Naive thymus-derived CD4-positive, alpha-beta T cell (primary cell): ENCODE measurements at regions not wholly inside any gene's neighbourhood (a gene's known extent, or its start where the extent isn't known, plus 50 kb on each side); places are given as distances from the start of the nearest gene placed in this dataset.
"Not testable (repeated sequence)": the region's sequence is repeated elsewhere in the genome, so short reads cannot be mapped to it uniquely, and the experiment has no call there.

ENCODE experiments used
- ATAC-seq: fragments of 150-1000 bp; cut with Tn5 transposase; 2 replicates; pipeline ENCODE4 v1.10.0; 2021; ENCODE audit warnings: mild to moderate bottlenecking, moderate library complexity
- CTCF ChIA-PET: fragments of 350-600 bp; sonication (Branson Sonifier 250); formaldehyde crosslinking; loops from one replicate; lab custom pipeline; 2021; ENCODE audit warnings: antibody characterized with exemption; lab: Charles Lee
- POLR2A ChIA-PET: fragments of 350-600 bp; sonication (Branson Sonifier 250); formaldehyde crosslinking; loops from one replicate; lab custom pipeline; 2021; ENCODE audit warnings: antibody characterized with exemption, inconsistent platforms; lab: Charles Lee
- DNase-seq, 9 donors: peaks; one replicate each; pipeline versions ENCODE4 v3.0.0 to v3.0.0-alpha.2; 2020 to 2022; ENCODE audit warnings: mixed read lengths in 1 of 9
- H3K27ac ChIP-seq: one replicate; pipeline ENCODE4 v1.7.0; 2013; ENCODE audit warnings: mild to moderate bottlenecking, low read depth, low read length, moderate library complexity
- H3K27me3 ChIP-seq, 2 donors: one replicate each; pipeline ENCODE4 v1.7.0; 2013; ENCODE audit warnings: low read length in 2 of 2, mild to moderate bottlenecking in 2 of 2, moderate library complexity in 2 of 2; ENCODE audit not compliant: control insufficient read depth in 2 of 2, insufficient read depth in 2 of 2
- H3K36me3 ChIP-seq, 3 experiments: 1 replicate in 2 of 3; 2 replicates in 1 of 3; pipeline ENCODE4 v1.7.0; 2013; ENCODE audit warnings: low read length in 3 of 3, mild to moderate bottlenecking in 3 of 3, moderate library complexity in 1 of 3; ENCODE audit not compliant: insufficient read depth in 3 of 3, control insufficient read depth in 2 of 3
- H3K4me1 ChIP-seq, 2 donors: one replicate each; pipeline ENCODE4 v1.7.0; 2013; ENCODE audit warnings: low read length in 2 of 2, mild to moderate bottlenecking in 2 of 2, moderate library complexity in 1 of 2; ENCODE audit not compliant: control insufficient read depth in 2 of 2, insufficient read depth in 2 of 2
- H3K4me3 ChIP-seq: 2 replicates; pipeline ENCODE4 v1.7.0; 2013; ENCODE audit warnings: mild to moderate bottlenecking, low read length
- H3K9me3 ChIP-seq, 3 experiments: 1 replicate in 2 of 3; 2 replicates in 1 of 3; pipeline ENCODE4 v1.7.0; 2013; ENCODE audit warnings: low read length in 3 of 3; ENCODE audit not compliant: control insufficient read depth in 2 of 3
- H3K27ac Mint-ChIP-seq, 9 donors: one replicate each; pipeline ENCODE4 v1.8.0; 2020 to 2022; ENCODE audit warnings: mixed read lengths in 9 of 9, mild to moderate bottlenecking in 8 of 9, moderate library complexity in 5 of 9, inconsistent platforms in 2 of 9
- H3K27me3 Mint-ChIP-seq, 5 donors: one replicate each; pipeline ENCODE4 v1.8.0; 2021 to 2022; ENCODE audit warnings: mixed read lengths in 5 of 5, mild to moderate bottlenecking in 1 of 5
- H3K36me3 Mint-ChIP-seq, 5 donors: one replicate each; pipeline ENCODE4 v1.8.0; 2020 to 2022; ENCODE audit warnings: mixed read lengths in 5 of 5, mild to moderate bottlenecking in 3 of 5, inconsistent platforms in 1 of 5
- H3K4me1 Mint-ChIP-seq, 7 donors: one replicate each; pipeline ENCODE4 v1.8.0; 2020 to 2022; ENCODE audit warnings: mixed read lengths in 7 of 7, mild to moderate bottlenecking in 3 of 7, inconsistent platforms in 1 of 7
- H3K4me3 Mint-ChIP-seq, 10 donors: one replicate each; pipeline ENCODE4 v1.8.0; 2020 to 2022; ENCODE audit warnings: mild to moderate bottlenecking in 10 of 10, mixed read lengths in 10 of 10, moderate library complexity in 6 of 10, inconsistent platforms in 2 of 10
- H3K9me3 Mint-ChIP-seq, 11 donors: one replicate each; pipeline ENCODE4 v1.8.0; 2020 to 2022; ENCODE audit warnings: mixed read lengths in 11 of 11, mild to moderate bottlenecking in 4 of 11, inconsistent platforms in 1 of 11, moderate library complexity in 1 of 11
- intact Hi-C, 2 donors: fragments of 100-400 bp; cut with micrococcal nuclease; formaldehyde crosslinking; loops; one replicate each; pipeline ENCODE4 v1.15.1; 2023

GRCh38 chr17:77049440-77049839 lies 91.3 kb upstream of the SEC14L1 start:
- Mint-ChIP-seq H3K27ac (peak overlapping the region in 1 of 9 donors; percentile 16), H3K27me3 (peaks cover 0 to 9% (median 5%) of the 10 kb centered on the region in 5 donors), H3K36me3 (no peaks in the 10 kb centered on the region), H3K9me3 (no peaks in the 10 kb centered on the region), H3K4me1 (peaks cover 0 to 3% (median 0%) of the 10 kb centered on the region in 7 donors), H3K4me3 (no peak overlapping the region)
- Histone ChIP-seq H3K4me3 (no peak overlapping the region), H3K36me3 (no peaks in the 10 kb centered on the region), H3K4me1 (no peaks in the 10 kb centered on the region), H3K9me3 (no peaks in the 10 kb centered on the region), H3K27ac (no peak overlapping the region), H3K27me3 (no peaks in the 10 kb centered on the region)
- CTCF ChIA-PET = interaction anchor here (0.6 to 1.9 kb wide), 4 partner anchors 12 to 204 kb away, joined by 3 to 6 read pairs (median 4); partner anchors contain the start of gene MGAT5B
- intact Hi-C loops = no loop called here
- POLR2A ChIA-PET = interaction anchor here (0.8 kb wide), 1 partner anchor 11 kb away, joined by 3 read pairs; no protein-coding TSS in a partner anchor
- ATAC-seq (no peak), DNase-seq (no peak)

GRCh38 chr17:77050901-77051300 lies 89.9 kb upstream of the SEC14L1 start:
- H3K9me3 ChIP-seq, H3K9me3 Mint-ChIP-seq, POLR2A ChIA-PET, H3K4me1 ChIP-seq, H3K36me3 ChIP-seq, H3K27ac ChIP-seq, H3K4me3 ChIP-seq, H3K4me1 Mint-ChIP-seq, H3K4me3 Mint-ChIP-seq, H3K36me3 Mint-ChIP-seq, DNase-seq, H3K27ac Mint-ChIP-seq, H3K27me3 ChIP-seq, ATAC-seq, intact Hi-C loops: not testable (repeated sequence)
- H3K27me3 Mint-ChIP-seq = peaks cover 0 to 12% (median 6%) of the 10 kb centered on the region in 5 donors
- CTCF ChIA-PET = interaction anchor here (0.5 to 1.9 kb wide), 3 partner anchors 10 to 183 kb away, joined by 3 to 6 read pairs (median 4); partner anchors contain the start of gene MGAT5B

GRCh38 chr17:77054936-77055335 lies 85.8 kb upstream of the SEC14L1 start:
- Histone ChIP-seq H3K4me1 (no peaks in the 10 kb centered on the region), H3K9me3 (no peaks in the 10 kb centered on the region), H3K36me3 (no peaks in the 10 kb centered on the region), H3K27ac (no peak overlapping the region), H3K4me3 (no peak overlapping the region), H3K27me3 (peaks cover 0 to 5% of the 10 kb centered on the region in 2 donors)
- intact Hi-C loops = no loop called here
- ChIA-PET CTCF (interaction anchor here (0.8 to 5.2 kb wide), 2 partner anchors 128 to 185 kb away, joined by 3 to 73 read pairs; partner anchors contain the start of gene MGAT5B), POLR2A (no interaction called here)
- Mint-ChIP-seq H3K27me3 (peaks cover 4 to 21% (median 10%) of the 10 kb centered on the region in 5 donors), H3K4me1 (peaks cover 0 to 5% (median 0%) of the 10 kb centered on the region in 7 donors), H3K27ac (no peak overlapping the region), H3K9me3 (no peaks in the 10 kb centered on the region), H3K4me3 (no peak overlapping the region), H3K36me3 (no peaks in the 10 kb centered on the region)
- DNase-seq (no peak), ATAC-seq (no peak)

- H3K4me1 ChIP-seq = no peaks in the 10 kb centered on the region
- no peaks in the 10 kb centered on the region for H3K9me3 ChIP-seq
- peaks cover 4 to 26% (median 10%) of the 10 kb centered on the region in 5 donors for H3K27me3 Mint-ChIP-seq
- H3K27me3 ChIP-seq = peaks cover 0 to 5% of the 10 kb centered on the region in 2 donors
- peaks cover 0 to 2% (median 0%) of the 10 kb centered on the region in 11 donors for H3K9me3 Mint-ChIP-seq
- ChIA-PET POLR2A (no interaction called here), CTCF (interaction anchor here (0.7 to 5.2 kb wide), 4 partner anchors 64 to 210 kb away, joined by 3 to 73 read pairs (median 3); partner anchors contain the start of gene MGAT5B)
- DNase-seq (no peak), ATAC-seq (no peak)
- H3K4me3 ChIP-seq = no peak overlapping the region
- peak overlapping the region in 1 of 9 donors; percentile 74 for H3K27ac Mint-ChIP-seq
- H3K4me3 Mint-ChIP-seq = no peak overlapping the region
- no peaks in the 10 kb centered on the region for H3K36me3 Mint-ChIP-seq
- intact Hi-C loops = no loop called here
- H3K27ac ChIP-seq = no peak overlapping the region
- H3K36me3 ChIP-seq = no peaks in the 10 kb centered on the region
- peaks cover 0 to 5% (median 0%) of the 10 kb centered on the region in 7 donors for H3K4me1 Mint-ChIP-seq
Observed at GRCh38 chr17:77055453-77055852, 85.3 kb upstream of the SEC14L1 start.

- Mint-ChIP-seq H3K36me3 (no peaks in the 10 kb centered on the region), H3K9me3 (peaks cover 0 to 2% (median 0%) of the 10 kb centered on the region in 11 donors), H3K4me3 (no peak overlapping the region), H3K27me3 (peaks cover 4 to 30% (median 10%) of the 10 kb centered on the region in 5 donors), H3K27ac (no peak overlapping the region), H3K4me1 (peaks cover 0 to 5% (median 0%) of the 10 kb centered on the region in 7 donors)
- ChIA-PET POLR2A (no interaction called here), CTCF (interaction anchor here (1.0 to 5.2 kb wide), 2 partner anchors 46 to 188 kb away, joined by 5 to 73 read pairs; partner anchors contain the start of gene MGAT5B)
- Histone ChIP-seq H3K4me3 (no peak overlapping the region), H3K9me3 (no peaks in the 10 kb centered on the region), H3K4me1 (no peaks in the 10 kb centered on the region), H3K27ac (no peak overlapping the region), H3K27me3 (peaks cover 0 to 5% of the 10 kb centered on the region in 2 donors), H3K36me3 (no peaks in the 10 kb centered on the region)
- DNase-seq = no peak
- no peak for ATAC-seq
- intact Hi-C loops = no loop called here
Observed at GRCh38 chr17:77058016-77058415, 82.8 kb upstream of the SEC14L1 start.

GRCh38 chr17:77061669-77062068 lies 79.1 kb upstream of the SEC14L1 start:
- H3K27me3 ChIP-seq = peaks cover 0 to 1% of the 10 kb centered on the region in 2 donors
- no peak for ATAC-seq
- CTCF ChIA-PET = interaction anchor here (1.5 to 1.7 kb wide), 2 partner anchors 11 to 242 kb away, joined by 6 to 7 read pairs; no protein-coding TSS in a partner anchor
- H3K9me3 ChIP-seq = no peaks in the 10 kb centered on the region
- no peak for DNase-seq
- no peaks in the 10 kb centered on the region for H3K36me3 ChIP-seq
- POLR2A ChIA-PET = no interaction called here
- peaks cover under 1 to 21% (median 2%) of the 10 kb centered on the region in 5 donors for H3K27me3 Mint-ChIP-seq
- no peak overlapping the region for H3K4me3 Mint-ChIP-seq
- peaks cover 0 to 3% (median 0%) of the 10 kb centered on the region in 7 donors for H3K4me1 Mint-ChIP-seq
- no peaks in the 10 kb centered on the region for H3K4me1 ChIP-seq
- no peak overlapping the region for H3K4me3 ChIP-seq
- no peak overlapping the region for H3K27ac Mint-ChIP-seq
- intact Hi-C loops = no loop called here
- no peak overlapping the region for H3K27ac ChIP-seq
- H3K9me3 Mint-ChIP-seq = peaks cover 0 to 2% (median 0%) of the 10 kb centered on the region in 11 donors
- H3K36me3 Mint-ChIP-seq = no peaks in the 10 kb centered on the region
